Hepatocyte (in vitro differentiated cells): ENCODE measurements at regions not wholly inside any gene's neighbourhood (a gene's known extent, or its start where the extent isn't known, plus 50 kb on each side); places are given as distances from the start of the nearest gene placed in this dataset.

Experiments
- DNase-seq: peaks from one replicate; pipeline ENCODE4 v3.0.0-alpha.2; 2016; ENCODE audit warnings: low spot score
- H2AFZ ChIP-seq: fragments of 200-600 bp; sonication (generic); 2 replicates; pipeline ENCODE4 v1.6.0; 2016; ENCODE audit warnings: antibody characterized with exemption, mild to moderate bottlenecking
- H3K27ac ChIP-seq: fragments of 200-600 bp; sonication (generic); 2 replicates; pipeline ENCODE4 v1.5.1; 2016; ENCODE audit warnings: mild to moderate bottlenecking
- H3K27me3 ChIP-seq: fragments of 200-600 bp; sonication (generic); 2 replicates; pipeline ENCODE4 v1.6.1; 2016
- H3K36me3 ChIP-seq: fragments of 200-600 bp; sonication (generic); replicated peaks from 2 replicates; pipeline ENCODE4 v1.5.1; 2016; ENCODE audit warnings: low read depth; ENCODE audit not compliant: insufficient read depth
- H3K4me1 ChIP-seq: fragments of 200-600 bp; sonication (generic); 2 replicates; pipeline ENCODE4 v1.5.1; 2016; ENCODE audit warnings: mild to moderate bottlenecking, moderate library complexity; ENCODE audit not compliant: insufficient read depth
- H3K4me2 ChIP-seq: fragments of 200-600 bp; sonication (generic); 2 replicates; pipeline ENCODE4 v1.6.0; 2016
- H3K4me3 ChIP-seq: fragments of 200-600 bp; sonication (generic); 2 replicates; pipeline ENCODE4 v1.5.1; 2016; ENCODE audit warnings: mild to moderate bottlenecking
- H3K79me2 ChIP-seq: fragments of 200-600 bp; sonication (generic); 2 replicates; pipeline ENCODE4 v1.6.0; 2017; ENCODE audit warnings: mild to moderate bottlenecking
- H3K9me2 ChIP-seq: fragments of 200-600 bp; sonication (generic); replicated peaks from 2 replicates; pipeline ENCODE4 v1.6.0; 2017; ENCODE audit warnings: mild to moderate bottlenecking; ENCODE audit not compliant: insufficient read depth
- H3K9me3 ChIP-seq: fragments of 200-600 bp; sonication (generic); 2 replicates; pipeline ENCODE4 v1.5.1; 2016; ENCODE audit warnings: low read depth, mild to moderate bottlenecking
- H4K20me1 ChIP-seq: fragments of 200-600 bp; sonication (generic); 2 replicates; pipeline ENCODE4 v1.6.0; 2016; ENCODE audit warnings: mild to moderate bottlenecking; ENCODE audit not compliant: insufficient read depth, poor library complexity, severe bottlenecking
- EZH2 ChIP-seq: fragments of 200-600 bp; sonication (generic); IDR thresholded peaks from 2 replicates; pipeline ENCODE4 v1.6.1; 2016; ENCODE audit warnings: antibody characterized with exemption, mild to moderate bottlenecking, borderline replicate concordance
- EZH2phosphoT487 ChIP-seq: fragments of 200-600 bp; sonication (generic); IDR thresholded peaks from one replicate; pipeline ENCODE4 v1.6.1; 2018; ENCODE audit warnings: antibody characterized with exemption, mild to moderate bottlenecking, low read depth, moderate library complexity; ENCODE audit not compliant: unreplicated experiment, severe bottlenecking
- WGBS: methylation state at CpG from one replicate; pipeline ENCODE4 v1.1.6; 2016; ENCODE audit warnings: low lambda C conversion rate; ENCODE audit errors: missing lambda C conversion rate; 5-methylcytosine and 5-hydroxymethylcytosine counted together
- TF ChIP-seq, protein P1 (sequence below): fragments of 200-600 bp; sonication (generic); IDR thresholded peaks from 2 replicates; pipeline ENCODE4 v1.5.1; 2016; ENCODE audit warnings: antibody characterized with exemption, mild to moderate bottlenecking; ENCODE audit not compliant: poor library complexity

DNA sequence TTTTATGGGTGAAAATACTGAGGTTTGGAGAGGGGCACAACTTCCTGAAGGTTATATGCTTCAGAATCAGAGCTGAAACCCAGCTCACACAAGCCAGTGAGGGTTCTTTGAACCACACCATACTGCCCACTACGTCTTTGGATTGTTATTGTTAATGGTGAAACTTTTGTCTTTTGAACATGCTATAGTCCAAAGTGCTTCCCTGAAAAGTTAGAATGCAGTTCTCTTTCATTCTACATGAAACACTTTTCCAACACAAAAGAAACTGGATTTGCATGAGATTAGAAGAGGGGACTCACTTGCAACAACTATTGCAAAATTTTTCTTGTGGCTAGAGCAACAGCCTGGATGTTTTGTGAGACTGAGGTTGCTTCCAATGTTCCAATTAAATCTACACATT, 473.6 kb downstream of the SOX2 start:
- Histone ChIP-seq H4K20me1 (no peaks in the 10 kb centered on the region), H2AFZ (no peak overlapping the region), H3K9me2 (no peaks in the 10 kb centered on the region), H3K79me2 (no peaks in the 10 kb centered on the region), H3K4me3 (no peak overlapping the region), H3K4me1 (peaks cover 11% of the 10 kb centered on the region), H3K27me3 (no peaks in the 10 kb centered on the region), H3K36me3 (no peaks in the 10 kb centered on the region), H3K4me2 (no peak overlapping the region), H3K9me3 (no peaks in the 10 kb centered on the region), H3K27ac (no peak overlapping the region)
- TF ChIP-seq EZH2phosphoT487 = no peak
- no peak for TF ChIP-seq EZH2
- 55% methylated on average over 1 of the region's 1 CpG for WGBS
- no peak for DNase-seq

DNA sequence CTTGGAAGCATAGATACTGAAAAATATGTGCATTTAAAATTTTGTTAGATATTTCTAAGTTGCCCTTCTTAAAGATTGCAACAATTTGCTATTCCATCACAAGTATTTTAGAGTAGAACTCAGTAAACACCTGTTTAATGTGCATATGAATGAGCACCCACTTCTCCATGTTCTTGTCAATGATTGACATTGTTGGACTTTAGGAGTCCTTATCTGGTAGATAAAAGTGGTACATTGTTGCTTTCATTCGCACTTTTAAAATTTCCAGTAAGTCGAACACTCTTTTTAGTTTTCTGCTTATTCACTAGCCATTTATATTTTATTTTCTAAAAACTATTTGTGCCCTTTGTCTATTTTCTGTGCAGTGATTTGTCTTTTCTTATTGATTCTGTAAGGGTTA, 478.3 kb downstream of the SOX2 start:
- H3K9me3 ChIP-seq = no peaks in the 10 kb centered on the region
- H4K20me1 ChIP-seq = no peaks in the 10 kb centered on the region
- no peaks in the 10 kb centered on the region for H3K27me3 ChIP-seq
- WGBS = 72% methylated on average over 2 of the region's 2 CpGs
- no peaks in the 10 kb centered on the region for H3K36me3 ChIP-seq
- no peak overlapping the region for H3K27ac ChIP-seq
- H3K9me2 ChIP-seq = no peaks in the 10 kb centered on the region
- no peak overlapping the region for H2AFZ ChIP-seq
- no peak for DNase-seq
- H3K4me3 ChIP-seq = no peak overlapping the region
- H3K4me2 ChIP-seq = no peak overlapping the region
- no peaks in the 10 kb centered on the region for H3K4me1 ChIP-seq
- no peaks in the 10 kb centered on the region for H3K79me2 ChIP-seq
- TF ChIP-seq, protein P1, sequence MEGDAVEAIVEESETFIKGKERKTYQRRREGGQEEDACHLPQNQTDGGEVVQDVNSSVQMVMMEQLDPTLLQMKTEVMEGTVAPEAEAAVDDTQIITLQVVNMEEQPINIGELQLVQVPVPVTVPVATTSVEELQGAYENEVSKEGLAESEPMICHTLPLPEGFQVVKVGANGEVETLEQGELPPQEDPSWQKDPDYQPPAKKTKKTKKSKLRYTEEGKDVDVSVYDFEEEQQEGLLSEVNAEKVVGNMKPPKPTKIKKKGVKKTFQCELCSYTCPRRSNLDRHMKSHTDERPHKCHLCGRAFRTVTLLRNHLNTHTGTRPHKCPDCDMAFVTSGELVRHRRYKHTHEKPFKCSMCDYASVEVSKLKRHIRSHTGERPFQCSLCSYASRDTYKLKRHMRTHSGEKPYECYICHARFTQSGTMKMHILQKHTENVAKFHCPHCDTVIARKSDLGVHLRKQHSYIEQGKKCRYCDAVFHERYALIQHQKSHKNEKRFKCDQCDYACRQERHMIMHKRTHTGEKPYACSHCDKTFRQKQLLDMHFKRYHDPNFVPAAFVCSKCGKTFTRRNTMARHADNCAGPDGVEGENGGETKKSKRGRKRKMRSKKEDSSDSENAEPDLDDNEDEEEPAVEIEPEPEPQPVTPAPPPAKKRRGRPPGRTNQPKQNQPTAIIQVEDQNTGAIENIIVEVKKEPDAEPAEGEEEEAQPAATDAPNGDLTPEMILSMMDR = no peak
- TF ChIP-seq EZH2 (no peak), EZH2phosphoT487 (no peak)

DNA sequence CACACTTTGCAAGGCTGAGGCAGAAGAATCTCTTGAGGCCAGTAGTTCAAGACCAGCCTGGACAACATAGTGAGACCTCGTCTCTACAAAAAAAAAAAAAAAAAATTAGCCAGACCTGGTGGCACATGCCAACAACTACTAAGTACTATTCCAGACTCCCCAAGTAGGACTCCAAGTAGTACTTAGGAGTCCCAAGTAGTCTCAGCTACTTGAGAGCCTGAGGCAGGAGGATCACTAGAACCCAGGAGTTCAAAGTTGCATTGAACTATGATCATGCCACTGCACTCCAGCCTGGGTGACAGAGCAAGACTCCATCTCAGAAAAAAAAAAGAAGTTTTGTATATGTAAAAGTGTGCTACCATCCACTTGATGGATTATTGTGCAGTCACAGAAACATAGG, 486.6 kb downstream of the SOX2 start:
- no peak for DNase-seq
- H3K36me3 ChIP-seq = no peaks in the 10 kb centered on the region
- 100% methylated on average over 1 of the region's 1 CpG for WGBS
- H2AFZ ChIP-seq = no peak overlapping the region
- no peaks in the 10 kb centered on the region for H3K79me2 ChIP-seq
- H3K9me3 ChIP-seq = no peaks in the 10 kb centered on the region
- no peaks in the 10 kb centered on the region for H3K9me2 ChIP-seq
- no peaks in the 10 kb centered on the region for H3K4me1 ChIP-seq
- H3K27ac ChIP-seq = no peak overlapping the region
- H3K4me3 ChIP-seq = no peak overlapping the region
- TF ChIP-seq, protein P1 = no peak
- TF ChIP-seq EZH2 (no peak), EZH2phosphoT487 (no peak)
- H4K20me1 ChIP-seq = no peaks in the 10 kb centered on the region
- H3K27me3 ChIP-seq = no peaks in the 10 kb centered on the region
- no peak overlapping the region for H3K4me2 ChIP-seq

DNA sequence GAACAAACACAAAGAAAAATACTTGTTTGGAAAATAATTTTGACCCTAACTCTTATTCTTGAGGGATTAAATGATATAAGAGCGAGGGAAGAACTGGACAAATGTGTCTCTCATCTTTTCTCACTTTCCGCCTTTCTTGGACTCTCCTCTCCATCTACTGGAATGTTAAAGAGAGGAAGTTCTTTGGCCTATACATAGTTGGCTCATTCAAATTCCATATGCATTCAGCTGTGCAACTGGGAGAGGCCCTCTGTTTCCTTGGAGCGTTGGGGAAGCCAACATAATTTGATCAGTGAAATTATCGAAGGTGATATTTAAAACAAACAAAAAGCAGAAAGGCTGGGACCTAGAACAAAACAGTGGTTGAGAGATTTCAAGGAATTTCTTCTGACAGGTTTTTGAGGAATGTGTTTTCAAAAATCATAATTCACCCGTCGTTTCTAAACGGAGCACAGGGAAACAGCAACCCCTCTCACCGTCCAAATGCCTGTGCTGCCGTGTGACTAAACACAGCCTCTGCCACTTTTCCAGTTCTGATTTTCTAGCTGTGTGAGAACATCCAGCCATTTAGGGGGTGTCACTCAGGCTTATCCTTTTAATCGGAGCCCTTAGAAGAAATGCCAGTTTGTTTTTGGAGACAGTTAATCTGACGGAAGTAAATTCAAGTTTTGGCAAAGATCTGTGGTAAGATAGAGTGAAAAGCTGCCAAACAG, 489.9 kb downstream of the SOX2 start:
- TF ChIP-seq EZH2phosphoT487 = no peak
- TF ChIP-seq, protein P1 = no peak
- no peak for TF ChIP-seq EZH2
- 76% methylated on average over 11 of the region's 11 CpGs for WGBS
- H4K20me1 ChIP-seq = no peaks in the 10 kb centered on the region
- no peak for DNase-seq
- H3K27ac ChIP-seq = no peak overlapping the region
- H3K9me2 ChIP-seq = no peaks in the 10 kb centered on the region
- H3K79me2 ChIP-seq = no peaks in the 10 kb centered on the region
- H2AFZ ChIP-seq = no peak overlapping the region
- no peaks in the 10 kb centered on the region for H3K4me1 ChIP-seq
- no peaks in the 10 kb centered on the region for H3K9me3 ChIP-seq
- H3K27me3 ChIP-seq = no peaks in the 10 kb centered on the region
- no peaks in the 10 kb centered on the region for H3K36me3 ChIP-seq
- H3K4me3 ChIP-seq = no peak overlapping the region
- H3K4me2 ChIP-seq = no peak overlapping the region
